Spleen (tissue), 7 donors: ENCODE measurements at regions not wholly inside any gene's neighbourhood (a gene's known extent, or its start where the extent isn't known, plus 50 kb on each side); places are given as distances from the start of the nearest gene placed in this dataset.

Source experiments
- CTCF ChIP-seq, 11 experiments: fragments of 200-600 bp in 7 of 11; fragments of 450-650 bp in 4 of 11; sonication (generic) in 4 of 11; IDR thresholded peaks in 8 of 11; conservative IDR thresholded peaks in 3 of 11; 1 replicate in 7 of 11; 2 replicates in 4 of 11; pipeline versions ENCODE4 v1.4.0 to v1.8.0; 2016 to 2021; ENCODE audit warnings: antibody characterized with exemption in 11 of 11, inconsistent platforms in 4 of 11, mild to moderate bottlenecking in 1 of 11
- POLR2A ChIP-seq, 3 donors: fragments of 450-650 bp; IDR thresholded peaks; one replicate each; pipeline ENCODE4 v1.5.1; 2017; ENCODE audit warnings: antibody characterized with exemption in 3 of 3, mild to moderate bottlenecking in 1 of 3
- POLR2AphosphoS5 ChIP-seq, 3 donors: sonication (generic); formaldehyde crosslinking; IDR thresholded peaks; one replicate each; pipeline ENCODE4 v1.5.1; 2017; ENCODE audit warnings: antibody characterized with exemption in 3 of 3
- donor health status: DM: no; HTN: no; CAD: no; lungs with moderate emphysema.
- donor health status: DM: no; HTN: no; CAD: no.
- donor health status: DM: no; HTN: no; CAD: no.

GRCh38 chr18:22280453-22280750 is 111.0 kb downstream of the GATA6 start:
- TF ChIP-seq POLR2A (IDR thresholded peaks at IDR 0.05) (no peak), CTCF (IDR thresholded peaks at IDR 0.05 in 8 of 11, conservative IDR thresholded peaks at IDR 0.05 in 3 of 11) (no peak), POLR2AphosphoS5 (IDR thresholded peaks at IDR 0.05) (no peak)
